ENCODE measurements at regions not wholly inside any gene's neighbourhood (a gene's known extent, or its start where the extent isn't known, plus 50 kb on each side); places are given as distances from the start of the nearest gene placed in this dataset.

DNA sequence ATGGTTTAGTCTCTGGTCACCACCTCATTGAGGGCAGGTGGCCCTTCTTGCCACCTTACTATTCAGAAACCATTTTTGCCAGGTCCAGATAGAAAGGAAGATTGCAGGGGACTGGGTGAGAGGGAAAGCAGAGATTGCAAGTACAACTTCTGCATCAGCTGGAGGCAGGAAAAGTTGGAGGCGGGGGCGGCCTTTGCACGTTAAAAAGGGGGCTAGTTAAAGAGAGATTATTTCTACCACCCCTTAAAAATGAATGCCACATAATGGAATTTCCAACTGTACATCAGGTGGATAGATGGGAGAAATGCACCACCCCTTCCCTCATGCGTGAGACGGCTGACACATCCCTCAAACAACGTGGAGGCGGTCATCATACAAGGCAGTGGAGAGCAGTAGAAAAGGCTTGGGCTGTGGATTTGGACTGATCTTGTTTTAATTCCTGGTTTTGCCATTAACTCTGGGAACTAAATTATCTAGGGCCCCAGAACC, 95.4 kb upstream of the CNKSR3 start:
- Histone ChIP-seq H3K4me3 (ENCODE audit: low read length) (no peak overlapping the region), H3K9me3 (ENCODE audit: low read length) (no peaks in the 10 kb centered on the region), H3K27ac (ENCODE audit: low read length) (no peak overlapping the region), H3K9me2 (replicated peaks; ENCODE audit: low read length) (no peaks in the 10 kb centered on the region), H3K79me2 (ENCODE audit: low read length) (no peaks in the 10 kb centered on the region), H3K4me1 (ENCODE audit: insufficient read depth, low read length) (no peaks in the 10 kb centered on the region), H3K4me2 (ENCODE audit: low read length) (no peak overlapping the region), H2AFZ (ENCODE audit: low read length) (no peak overlapping the region), H3K36me3 (ENCODE audit: low read depth, low read length) (no peaks in the 10 kb centered on the region), H4K20me1 (ENCODE audit: low read length) (no peaks in the 10 kb centered on the region), H3K27me3 (ENCODE audit: low read length) (no peaks in the 10 kb centered on the region), H3K9ac (ENCODE audit: low read length) (no peak overlapping the region), H3F3A (ENCODE audit: low read length, unreplicated experiment) (no peaks in the 10 kb centered on the region)
- BruUV-seq (replicated peaks) = no TSS peak
- intact Hi-C loops (cut with micrococcal nuclease) = no loop called here
- DNase-seq = no peak
- ChIA-PET CTCF (no interaction called here), POLR2A (ENCODE audit: unreplicated experiment) (no interaction called here)
- no peak for ATAC-seq
- no peak for TF ChIP-seq EZH2 (IDR thresholded peaks at IDR 0.05; ENCODE audit: low read length, unreplicated experiment)
- TF ChIP-seq EZH2phosphoT487 (IDR thresholded peaks at IDR 0.05; ENCODE audit: borderline replicate concordance, low read length) = no peak

DNA sequence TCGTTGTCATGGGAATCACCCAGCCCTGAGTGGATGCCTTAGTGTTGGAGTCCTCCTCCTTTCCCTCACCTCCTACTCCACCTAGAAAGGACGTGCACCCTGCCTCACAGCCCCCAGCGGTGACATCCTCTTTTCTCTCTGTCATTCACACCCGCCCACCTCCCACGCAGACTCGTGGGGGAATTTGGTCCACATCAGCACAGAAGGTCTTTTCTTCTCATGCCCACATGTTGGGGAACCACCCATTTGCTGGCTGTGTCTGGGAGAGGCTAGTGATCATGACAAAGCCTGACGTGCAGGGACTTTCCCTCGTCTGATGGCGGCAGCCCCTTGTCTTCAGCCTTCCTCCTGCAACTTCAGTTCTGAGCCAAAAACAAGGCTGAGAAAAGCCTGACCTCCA, 96.0 kb upstream of the CNKSR3 start:
- POLR2A ChIA-PET (ENCODE audit: unreplicated experiment) = no interaction called here

DNA sequence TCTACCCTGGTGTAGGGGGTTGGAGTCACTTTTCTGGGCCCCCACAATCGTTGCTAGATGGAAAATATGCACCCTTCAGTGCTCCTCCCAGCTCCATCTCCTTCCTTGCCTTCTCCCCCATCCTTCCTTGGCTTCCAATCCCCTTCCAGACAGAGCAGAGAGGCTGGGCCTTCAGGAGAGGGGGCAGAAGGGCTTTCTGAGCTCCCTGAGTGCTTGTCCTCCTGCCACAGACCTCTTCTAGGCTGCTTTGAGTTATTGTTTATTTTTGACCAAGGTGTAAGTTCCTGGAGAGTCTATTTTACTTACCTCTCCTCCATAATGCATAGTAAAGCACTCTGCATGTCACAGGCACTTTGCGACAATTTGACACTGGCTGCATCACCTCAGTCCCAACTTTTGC, 96.4 kb upstream of the CNKSR3 start:
- Histone ChIP-seq H3K9ac (ENCODE audit: low read length) (no peak overlapping the region), H3F3A (ENCODE audit: low read length, unreplicated experiment) (no peaks in the 10 kb centered on the region), H3K79me2 (ENCODE audit: low read length) (no peaks in the 10 kb centered on the region), H3K9me2 (replicated peaks; ENCODE audit: low read length) (no peaks in the 10 kb centered on the region), H3K27ac (ENCODE audit: low read length) (no peak overlapping the region), H3K36me3 (ENCODE audit: low read depth, low read length) (no peaks in the 10 kb centered on the region), H3K4me3 (ENCODE audit: low read length) (no peak overlapping the region), H3K4me2 (ENCODE audit: low read length) (no peak overlapping the region), H4K20me1 (ENCODE audit: low read length) (no peaks in the 10 kb centered on the region), H3K9me3 (ENCODE audit: low read length) (no peaks in the 10 kb centered on the region), H2AFZ (ENCODE audit: low read length) (no peak overlapping the region), H3K27me3 (ENCODE audit: low read length) (no peaks in the 10 kb centered on the region), H3K4me1 (ENCODE audit: insufficient read depth, low read length) (no peaks in the 10 kb centered on the region)
- ChIA-PET CTCF (no interaction called here), POLR2A (ENCODE audit: unreplicated experiment) (no interaction called here)
- TF ChIP-seq EZH2phosphoT487 (IDR thresholded peaks at IDR 0.05; ENCODE audit: borderline replicate concordance, low read length) (no peak), EZH2 (IDR thresholded peaks at IDR 0.05; ENCODE audit: low read length, unreplicated experiment) (no peak)
- TF ChIP-seq, protein P1, sequence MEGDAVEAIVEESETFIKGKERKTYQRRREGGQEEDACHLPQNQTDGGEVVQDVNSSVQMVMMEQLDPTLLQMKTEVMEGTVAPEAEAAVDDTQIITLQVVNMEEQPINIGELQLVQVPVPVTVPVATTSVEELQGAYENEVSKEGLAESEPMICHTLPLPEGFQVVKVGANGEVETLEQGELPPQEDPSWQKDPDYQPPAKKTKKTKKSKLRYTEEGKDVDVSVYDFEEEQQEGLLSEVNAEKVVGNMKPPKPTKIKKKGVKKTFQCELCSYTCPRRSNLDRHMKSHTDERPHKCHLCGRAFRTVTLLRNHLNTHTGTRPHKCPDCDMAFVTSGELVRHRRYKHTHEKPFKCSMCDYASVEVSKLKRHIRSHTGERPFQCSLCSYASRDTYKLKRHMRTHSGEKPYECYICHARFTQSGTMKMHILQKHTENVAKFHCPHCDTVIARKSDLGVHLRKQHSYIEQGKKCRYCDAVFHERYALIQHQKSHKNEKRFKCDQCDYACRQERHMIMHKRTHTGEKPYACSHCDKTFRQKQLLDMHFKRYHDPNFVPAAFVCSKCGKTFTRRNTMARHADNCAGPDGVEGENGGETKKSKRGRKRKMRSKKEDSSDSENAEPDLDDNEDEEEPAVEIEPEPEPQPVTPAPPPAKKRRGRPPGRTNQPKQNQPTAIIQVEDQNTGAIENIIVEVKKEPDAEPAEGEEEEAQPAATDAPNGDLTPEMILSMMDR (conservative IDR thresholded peaks at IDR 0.05; ENCODE audit: low read depth, low read length) = no peak
- DNase-seq (no peak), ATAC-seq (no peak)
- no TSS peak for BruUV-seq (replicated peaks)
- intact Hi-C loops (cut with micrococcal nuclease) = no loop called here

More for the DNA sequence above, 96.0 kb upstream of the CNKSR3 start:
- Histone ChIP-seq H3K36me3 (ENCODE audit: low read depth, low read length) (no peaks in the 10 kb centered on the region), H4K20me1 (ENCODE audit: low read length) (no peaks in the 10 kb centered on the region), H2AFZ (ENCODE audit: low read length) (no peak overlapping the region), H3K9ac (ENCODE audit: low read length) (no peak overlapping the region), H3K4me3 (ENCODE audit: low read length) (no peak overlapping the region), H3K9me2 (replicated peaks; ENCODE audit: low read length) (no peaks in the 10 kb centered on the region), H3K79me2 (ENCODE audit: low read length) (no peaks in the 10 kb centered on the region), H3K4me1 (ENCODE audit: insufficient read depth, low read length) (no peaks in the 10 kb centered on the region), H3K27ac (ENCODE audit: low read length) (no peak overlapping the region), H3K27me3 (ENCODE audit: low read length) (no peaks in the 10 kb centered on the region), H3K4me2 (ENCODE audit: low read length) (no peak overlapping the region), H3F3A (ENCODE audit: low read length, unreplicated experiment) (no peaks in the 10 kb centered on the region), H3K9me3 (ENCODE audit: low read length) (no peaks in the 10 kb centered on the region)
- TF ChIP-seq EZH2phosphoT487 (IDR thresholded peaks at IDR 0.05; ENCODE audit: borderline replicate concordance, low read length) (no peak), EZH2 (IDR thresholded peaks at IDR 0.05; ENCODE audit: low read length, unreplicated experiment) (no peak)
- TF ChIP-seq, protein P1 (conservative IDR thresholded peaks at IDR 0.05; ENCODE audit: low read depth, low read length) = no peak
- CTCF ChIA-PET = no interaction called here
- DNase-seq (no peak), ATAC-seq (no peak)
- no TSS peak for BruUV-seq (replicated peaks)
- intact Hi-C loops (cut with micrococcal nuclease) = no loop called here
